GM19351 (cell line): ENCODE measurements at regions not wholly inside any gene's neighbourhood (a gene's known extent, or its start where the extent isn't known, plus 50 kb on each side); places are given as distances from the start of the nearest gene placed in this dataset.

Experiments
- ATAC-seq: cut with Tn5 transposase; IDR thresholded peaks from one replicate; pipeline ENCODE4 v1.9.1; 2021; ENCODE audit warnings: mild to moderate bottlenecking, moderate library complexity; ENCODE audit not compliant: unreplicated experiment

DNA sequence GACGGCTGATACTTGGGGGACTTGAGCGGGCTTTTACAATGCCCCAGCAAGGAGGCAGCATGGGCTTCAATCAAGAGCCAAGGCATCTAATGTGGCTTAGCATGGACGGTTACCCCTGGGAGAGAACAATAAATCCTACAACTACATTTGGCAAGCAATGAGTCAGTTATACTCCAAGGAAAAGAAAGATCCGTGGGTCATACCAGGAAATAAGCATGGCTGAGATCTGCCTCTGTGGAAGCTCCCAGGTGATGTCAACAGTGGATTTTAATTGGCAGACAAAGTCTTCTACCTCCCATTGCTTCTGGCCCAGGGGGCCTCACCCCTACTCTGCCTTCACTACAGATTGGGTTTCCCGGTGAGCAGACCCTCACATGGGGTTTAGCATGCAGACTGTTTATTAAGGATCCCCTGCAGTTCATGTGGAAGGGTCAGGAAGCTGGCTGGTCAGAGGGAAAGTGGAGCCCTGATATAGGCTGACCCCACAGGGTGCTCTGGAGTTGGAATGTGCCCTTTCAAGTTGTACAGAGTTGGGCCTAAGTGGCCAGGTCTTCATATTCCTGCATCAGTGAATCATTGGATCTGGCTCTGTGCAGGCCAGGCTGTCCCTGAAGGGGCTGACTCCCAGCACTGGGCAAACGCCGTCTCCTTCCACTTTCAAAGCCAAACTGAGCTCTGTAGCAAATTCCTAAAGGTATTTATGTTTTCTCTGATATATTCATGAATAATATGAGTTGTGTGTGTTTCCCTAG is 91.3 kb upstream of the GGTLC1 start:
- no peak for ATAC-seq

DNA sequence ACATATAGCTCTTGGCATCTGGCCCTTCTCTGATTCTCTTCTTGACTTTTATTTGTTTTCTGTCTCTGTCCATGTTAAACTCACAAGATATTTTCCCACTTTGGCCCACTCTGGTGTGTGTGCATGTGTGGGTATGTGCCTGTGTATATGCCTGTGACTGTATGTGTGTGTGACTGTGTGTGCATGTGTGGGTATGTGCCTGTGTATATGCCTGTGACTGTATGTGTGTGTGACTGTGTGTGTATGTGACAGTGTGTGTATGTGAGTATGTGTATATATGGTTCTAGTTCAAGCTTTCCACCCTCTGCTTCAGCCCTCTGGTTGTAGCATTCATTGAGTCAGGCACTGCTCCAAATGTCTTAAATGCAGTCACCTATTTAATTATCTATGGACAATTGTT is 88.6 kb upstream of the GGTLC1 start:
- no peak for ATAC-seq

DNA sequence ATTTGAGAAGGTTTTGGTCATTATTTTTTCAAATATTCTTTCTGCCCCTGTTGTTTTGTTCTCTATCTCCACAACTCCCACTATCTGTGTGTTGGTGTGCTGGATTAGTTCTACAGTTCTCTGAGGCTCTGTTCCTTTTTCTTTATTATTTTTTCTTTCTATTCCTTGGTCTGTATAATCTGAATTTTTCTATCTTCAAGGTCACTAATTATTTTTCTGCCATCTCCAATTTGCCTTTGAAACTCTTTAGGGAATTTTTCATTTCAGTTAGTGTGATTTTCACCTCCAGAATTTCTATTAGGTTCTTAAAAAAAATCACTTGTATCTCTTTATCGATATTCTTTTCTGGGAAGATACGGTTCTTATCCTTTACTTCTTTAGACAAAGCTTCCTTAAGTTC is 82.1 kb upstream of the GGTLC1 start:
- no peak for ATAC-seq

DNA sequence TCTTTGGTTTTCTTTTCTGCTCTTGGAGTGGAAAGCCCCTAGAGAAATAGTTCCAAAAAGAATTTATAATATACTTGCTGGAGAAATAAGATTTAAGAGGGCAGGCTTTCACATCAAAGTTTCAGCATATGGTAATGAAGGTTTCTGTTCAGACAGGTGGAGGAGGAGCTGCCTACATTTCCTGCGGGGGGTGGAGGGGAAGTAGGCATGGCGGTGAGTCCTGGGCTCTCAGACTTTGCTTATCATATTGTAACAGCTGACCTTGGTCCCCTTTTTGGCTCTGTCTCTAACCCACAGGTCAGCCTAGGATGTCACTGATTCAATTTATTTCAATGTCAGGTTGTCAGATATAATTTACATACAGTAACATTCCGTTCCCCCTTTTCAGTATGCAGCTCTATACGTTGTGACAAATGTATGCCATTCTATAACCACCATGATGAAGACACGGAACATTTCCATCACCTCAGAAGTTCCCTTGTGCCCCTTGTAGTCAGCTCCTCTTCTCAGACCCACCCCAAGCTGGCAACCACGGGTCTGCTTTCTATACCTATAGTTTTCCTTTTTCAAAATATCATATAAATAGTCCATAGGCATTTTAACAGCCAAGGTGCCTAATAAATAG is 77.6 kb upstream of the GGTLC1 start:
- ATAC-seq, result no peak

DNA sequence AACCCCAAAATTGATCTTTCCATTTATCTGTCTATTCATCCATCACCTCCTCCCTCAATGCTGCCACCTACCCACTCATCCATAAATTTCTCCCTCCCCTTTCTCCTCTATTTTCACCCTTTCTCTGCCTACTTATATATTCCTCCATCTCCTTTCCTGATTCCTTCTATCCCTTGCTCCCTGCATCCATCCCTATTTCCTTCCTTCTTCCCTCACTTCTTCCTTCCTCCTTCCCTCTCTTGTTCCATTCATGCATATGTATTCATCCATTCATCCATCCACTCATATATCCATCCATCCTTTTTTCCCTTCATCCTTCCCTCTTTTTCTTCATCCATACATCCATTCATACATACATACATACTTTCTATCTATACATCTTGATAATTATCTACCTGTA is 76.3 kb upstream of the GGTLC1 start:
- no peak for ATAC-seq

DNA sequence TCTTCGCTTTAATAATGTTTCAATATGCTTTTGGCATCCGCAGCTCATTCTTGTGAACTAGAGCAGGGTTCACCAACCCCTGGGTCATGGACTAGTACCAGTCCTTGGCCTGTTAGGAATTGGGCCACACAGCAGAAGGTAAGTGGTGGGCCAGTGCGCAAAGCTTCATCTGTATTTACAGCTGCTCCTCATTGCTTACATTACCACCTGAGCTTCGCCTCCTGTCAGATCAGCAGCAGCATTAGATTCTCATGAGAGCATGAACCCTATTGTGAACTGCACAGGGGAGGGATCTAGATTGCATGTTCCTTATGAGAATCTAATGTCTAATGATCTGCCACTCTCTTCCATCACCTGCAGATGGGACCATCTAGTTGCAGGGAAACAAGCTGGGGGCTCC is 75.5 kb upstream of the GGTLC1 start:
- ATAC-seq, result no peak

DNA sequence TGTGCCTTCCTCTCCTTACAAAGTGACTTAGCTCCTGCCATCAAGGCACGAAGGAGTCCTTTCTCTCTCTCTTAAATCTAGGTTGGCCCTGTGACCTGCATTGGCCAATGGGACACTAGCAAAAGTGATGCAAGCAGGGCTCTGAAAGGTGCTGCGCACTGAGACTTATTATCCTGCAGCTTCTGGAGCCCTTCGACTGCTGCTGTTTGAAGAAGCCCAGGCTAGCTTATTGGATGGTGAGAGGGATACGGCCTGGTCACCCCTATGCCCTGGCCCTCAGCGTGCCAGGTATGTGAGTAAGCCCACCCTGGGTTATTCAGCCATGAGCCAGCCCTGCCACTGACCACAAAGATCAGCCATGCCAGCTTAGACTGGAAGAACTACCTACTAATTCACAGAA is 74.5 kb upstream of the GGTLC1 start:
- ATAC-seq, result no peak

DNA sequence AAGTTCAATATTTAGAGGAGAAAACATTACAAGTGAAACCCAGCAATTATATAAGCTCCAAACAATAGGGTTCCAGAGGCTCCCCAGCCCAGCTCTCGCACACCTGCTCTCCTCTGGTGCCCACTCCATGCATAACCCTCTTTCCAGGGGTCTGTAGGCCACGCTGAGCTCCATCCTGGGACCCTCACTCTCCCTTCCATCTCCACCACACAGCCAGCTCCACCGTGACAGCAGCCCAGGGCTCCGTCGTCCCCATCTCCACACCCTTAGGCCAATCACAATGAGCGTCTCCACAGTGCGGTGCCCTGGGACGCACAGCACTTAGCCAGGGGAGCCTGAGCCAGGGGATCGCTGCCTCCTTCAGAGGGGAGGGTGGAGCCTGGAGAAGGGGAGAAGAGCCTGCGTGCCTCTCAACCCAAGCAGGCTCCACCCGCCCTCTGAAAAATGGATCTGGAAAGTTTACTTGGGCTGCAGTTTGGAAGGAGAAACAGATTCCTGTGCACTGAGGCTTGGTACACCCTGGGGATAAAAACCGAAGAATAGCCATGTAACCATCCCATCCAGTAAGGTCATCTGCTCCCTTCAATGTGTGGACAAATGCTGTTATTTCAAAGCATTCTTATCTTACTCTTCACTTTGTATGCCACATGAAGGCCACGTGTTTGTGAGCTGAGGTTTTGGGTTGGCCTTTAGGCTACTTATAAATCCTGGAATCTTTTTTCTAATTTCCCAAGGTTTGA is 72.4 kb upstream of the GGTLC1 start:
- ATAC-seq, result no peak

DNA sequence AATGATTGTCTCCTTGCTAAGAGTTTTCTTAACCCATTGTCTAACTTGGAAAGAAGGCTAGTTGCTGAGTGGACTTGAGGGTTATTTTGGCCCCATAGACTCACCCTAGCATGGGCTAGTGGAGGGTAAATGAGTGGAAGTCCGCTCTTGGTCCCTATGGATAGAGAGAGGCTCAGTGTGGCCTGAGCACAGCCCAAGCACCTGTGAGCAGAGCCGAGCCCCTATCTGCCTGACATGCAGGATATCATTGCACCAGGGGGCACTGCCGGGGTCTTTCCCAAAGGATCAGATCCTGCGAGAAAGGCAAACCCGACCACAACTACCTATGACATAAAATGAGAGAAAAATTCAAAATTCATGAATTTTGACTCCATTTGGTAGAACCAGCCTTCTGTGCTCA is 70.6 kb upstream of the GGTLC1 start:
- no peak for ATAC-seq

DNA sequence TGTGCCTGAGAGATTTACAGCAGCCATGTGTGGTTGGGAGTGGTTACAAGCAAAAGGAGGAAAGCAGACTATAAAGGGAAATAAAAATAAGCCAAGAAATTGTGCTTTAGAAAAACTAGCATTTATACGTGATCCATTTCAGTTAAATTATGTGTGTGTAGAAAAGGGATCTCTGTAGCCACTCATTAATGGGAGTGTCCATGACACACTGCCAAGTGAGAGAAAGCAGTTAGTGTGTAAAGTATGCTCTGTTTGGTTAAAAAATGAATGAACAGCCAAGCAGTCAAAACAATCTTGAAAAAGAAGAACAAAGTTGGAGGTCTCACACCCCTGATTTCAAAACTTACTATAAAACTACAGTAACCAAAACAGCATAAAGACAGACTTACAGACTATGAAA is 67.9 kb upstream of the GGTLC1 start:
- no peak for ATAC-seq

DNA sequence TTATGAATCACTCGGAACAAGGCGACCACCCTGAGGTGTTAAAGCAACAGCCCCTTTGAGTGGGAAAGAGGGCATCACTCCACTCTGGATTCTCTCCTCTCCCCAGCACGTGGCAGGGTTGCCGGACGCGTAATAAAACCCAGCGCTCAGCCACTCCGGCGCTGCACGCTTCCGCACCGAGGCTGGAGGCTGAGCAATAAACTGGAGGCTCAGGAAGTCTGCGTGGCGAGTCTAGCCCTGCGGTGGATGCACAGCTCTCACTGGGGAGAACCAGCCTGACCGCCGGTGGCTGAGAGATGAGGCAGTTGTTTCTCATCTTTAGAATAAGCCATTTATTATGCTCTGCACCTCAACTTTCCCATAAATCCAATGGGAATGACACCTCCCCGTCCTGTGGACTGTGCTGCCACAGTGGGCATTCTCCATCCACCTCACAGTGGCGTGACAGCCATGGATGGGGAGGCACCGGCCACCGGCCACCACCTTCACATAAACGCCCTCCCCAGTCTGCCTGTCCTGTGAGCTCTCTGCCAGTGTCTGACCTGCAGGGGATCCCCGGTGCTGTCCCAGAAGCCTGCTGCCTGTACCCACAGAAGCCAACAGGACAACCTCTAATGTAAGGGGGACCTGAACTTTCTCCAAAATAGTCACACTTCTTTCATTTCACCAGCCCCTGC is 64.2 kb upstream of the GGTLC1 start:
- no peak for ATAC-seq

DNA sequence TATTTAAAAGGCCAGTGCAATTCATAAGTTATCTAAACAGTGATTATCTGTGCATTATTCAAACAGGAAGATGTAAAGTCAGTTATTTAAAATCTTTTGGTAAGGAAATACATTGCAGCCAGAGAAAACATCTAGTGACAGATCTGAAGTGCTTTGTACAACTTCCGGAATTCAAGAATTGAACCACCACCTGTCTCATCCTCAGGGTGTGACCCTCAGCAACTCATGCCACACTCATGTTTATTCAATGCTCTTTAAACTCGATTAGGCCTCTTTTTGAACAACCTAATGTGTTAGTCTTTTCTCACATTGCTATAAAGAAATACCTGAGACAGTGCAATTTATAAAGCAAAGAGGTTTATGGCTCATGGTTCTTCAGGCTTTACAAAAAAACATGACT is 62.6 kb upstream of the GGTLC1 start:
- no peak for ATAC-seq

DNA sequence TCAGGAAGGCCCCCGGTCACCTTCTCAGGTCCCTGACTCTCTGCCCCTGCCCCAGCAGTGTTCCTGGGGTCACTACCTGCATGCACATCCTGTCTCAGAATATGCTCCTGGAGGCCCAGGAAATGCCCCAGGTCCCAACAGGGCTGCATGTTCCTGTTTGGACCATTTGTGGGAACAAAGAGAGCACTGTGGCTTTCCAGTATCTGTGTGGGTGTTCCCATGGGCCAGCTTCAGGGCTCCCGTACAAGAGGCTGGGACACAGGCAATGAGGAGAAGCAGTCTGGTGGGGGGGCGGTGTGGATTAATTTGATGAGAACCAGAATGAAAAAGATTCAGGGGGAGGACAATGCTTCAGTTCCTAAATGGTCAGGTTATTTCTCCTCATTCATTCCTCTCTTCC is 61.5 kb upstream of the GGTLC1 start:
- ATAC-seq, result no peak

DNA sequence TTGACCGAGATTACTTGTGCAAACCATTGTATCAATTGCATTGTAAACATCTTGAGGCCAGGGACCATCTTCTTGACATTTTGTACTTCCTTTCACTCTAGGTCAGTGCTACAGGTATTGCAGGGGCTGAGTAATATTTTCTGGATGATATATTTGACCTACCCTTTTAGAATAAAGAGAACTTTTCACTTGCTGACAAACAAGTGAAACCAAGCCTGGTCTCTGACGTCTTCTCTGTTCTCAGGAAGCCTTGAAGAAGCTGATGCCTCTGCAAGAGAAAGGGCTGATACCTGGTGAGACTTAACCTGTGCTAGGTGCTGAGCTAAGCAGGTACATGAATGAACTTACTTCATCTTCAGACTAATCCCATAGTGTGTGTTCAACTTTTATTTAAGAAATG is 60.5 kb upstream of the GGTLC1 start:
- ATAC-seq, result no peak

DNA sequence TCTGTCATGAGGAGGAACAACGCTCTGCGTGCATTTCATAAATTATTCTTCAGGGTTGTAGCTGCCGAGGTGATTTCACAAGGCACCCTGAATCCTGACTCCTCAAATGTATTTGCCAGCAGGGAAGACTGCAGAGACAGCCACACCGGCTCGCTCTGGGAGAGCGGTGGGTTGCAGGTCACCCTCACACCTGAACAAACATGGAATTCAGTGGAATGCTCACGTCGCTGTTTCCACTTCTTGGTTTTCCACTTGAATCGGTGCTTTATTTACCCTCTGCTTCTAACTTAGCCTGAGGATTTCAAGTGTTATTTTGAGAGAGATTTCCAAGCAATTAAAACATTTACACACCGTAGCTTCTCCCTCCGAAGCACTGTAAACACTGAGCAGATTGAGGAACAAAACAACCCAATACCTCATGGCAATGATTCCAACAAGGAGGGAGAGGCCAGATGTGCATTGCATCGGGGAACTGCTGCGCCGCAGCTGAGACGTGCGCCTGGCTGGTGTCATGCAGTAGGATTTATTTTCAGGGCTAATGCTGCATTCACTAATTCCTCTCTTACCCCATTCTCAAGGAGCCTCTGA is 59.5 kb upstream of the GGTLC1 start:
- ATAC-seq, result no peak

DNA sequence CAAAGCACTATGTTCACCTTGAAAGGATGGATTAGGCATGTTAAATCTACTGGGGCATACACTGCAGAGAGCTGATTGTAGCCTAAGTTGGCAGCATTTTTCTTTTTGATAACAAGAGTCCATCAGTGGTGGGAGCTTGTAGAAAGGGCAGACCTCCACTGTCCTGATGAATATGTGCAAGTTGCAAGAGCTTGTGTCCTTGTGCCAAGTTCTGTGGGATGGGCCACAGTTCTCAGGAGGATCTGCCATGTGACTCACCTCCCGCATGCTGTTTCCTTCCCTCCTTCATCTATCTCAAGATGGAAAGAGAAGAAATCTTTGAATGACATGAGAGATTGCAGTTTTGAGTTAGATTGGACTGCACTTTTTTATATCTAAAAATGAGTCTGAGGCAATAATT is 58.3 kb upstream of the GGTLC1 start:
- no peak for ATAC-seq

DNA sequence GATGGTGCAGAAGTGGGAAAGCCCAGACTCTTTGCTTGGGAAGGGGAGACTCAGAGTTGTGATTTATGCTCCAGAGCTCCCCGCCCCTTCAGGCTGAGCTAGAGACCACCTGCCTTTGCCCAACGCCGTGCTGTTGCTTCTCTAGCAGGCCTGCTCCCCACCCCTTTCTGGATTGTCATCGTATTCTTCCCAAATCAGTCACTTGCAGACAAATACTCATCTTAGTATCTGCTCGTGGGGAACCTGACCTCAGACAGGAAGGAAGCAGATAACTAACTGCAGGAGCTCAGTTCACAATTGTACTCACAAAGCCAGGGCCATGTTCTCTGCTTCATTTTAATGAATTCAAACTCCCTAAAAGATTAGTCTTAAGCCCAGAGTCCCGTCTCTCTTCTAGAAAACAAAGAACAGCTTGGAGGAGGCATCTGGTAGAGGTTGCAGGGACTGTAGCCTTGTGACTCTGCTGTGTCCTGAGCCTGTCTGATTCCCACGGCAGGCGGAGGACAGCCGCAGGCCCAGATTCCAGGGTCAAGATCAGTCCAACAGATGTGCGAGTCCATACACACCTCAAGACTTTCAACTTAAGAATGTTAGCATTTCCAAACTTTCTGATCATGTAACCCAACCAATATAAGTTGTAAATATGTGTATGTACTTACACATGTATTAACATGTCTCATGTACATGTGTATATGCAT is 57.2 kb upstream of the GGTLC1 start:
- ATAC-seq, result no peak

DNA sequence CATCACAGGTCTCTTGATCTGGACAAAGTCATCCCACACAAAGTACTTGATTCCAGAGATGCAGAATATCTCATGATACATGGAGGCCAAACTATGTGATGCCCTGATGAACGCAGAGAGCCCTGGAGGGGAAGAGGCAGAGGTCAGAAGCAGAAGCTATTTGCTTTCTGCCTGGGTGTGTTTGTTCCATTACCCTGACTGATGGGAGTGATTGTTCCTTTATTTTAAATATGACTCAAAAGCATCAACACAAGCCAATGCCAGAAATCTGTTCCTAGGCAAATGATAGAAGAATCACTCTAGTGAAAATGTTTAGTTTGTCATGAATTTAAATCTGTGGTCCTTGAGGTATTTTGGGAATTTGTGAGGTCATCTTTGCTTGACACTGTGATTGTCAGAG is 54.7 kb upstream of the GGTLC1 start:
- ATAC-seq, result no peak

DNA sequence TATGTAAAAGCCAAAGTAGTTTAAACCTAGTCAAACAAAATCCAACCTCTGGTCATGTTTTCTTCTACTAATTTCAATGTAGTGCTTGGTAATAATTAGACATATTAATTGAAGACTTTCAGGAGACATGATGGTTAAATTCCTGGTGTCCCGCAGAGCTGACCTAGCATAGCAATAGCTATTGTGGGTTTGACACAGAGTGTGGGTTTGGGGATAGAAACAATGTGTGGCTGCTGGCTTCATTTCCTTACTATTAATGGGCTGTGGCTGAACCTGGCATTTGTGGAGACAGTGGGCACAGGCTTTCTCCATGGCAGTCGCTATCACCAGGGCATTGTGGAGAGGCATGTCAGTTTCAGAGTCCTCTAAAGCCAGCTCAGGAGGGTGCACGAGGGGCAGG is 54.1 kb upstream of the GGTLC1 start:
- no peak for ATAC-seq

DNA sequence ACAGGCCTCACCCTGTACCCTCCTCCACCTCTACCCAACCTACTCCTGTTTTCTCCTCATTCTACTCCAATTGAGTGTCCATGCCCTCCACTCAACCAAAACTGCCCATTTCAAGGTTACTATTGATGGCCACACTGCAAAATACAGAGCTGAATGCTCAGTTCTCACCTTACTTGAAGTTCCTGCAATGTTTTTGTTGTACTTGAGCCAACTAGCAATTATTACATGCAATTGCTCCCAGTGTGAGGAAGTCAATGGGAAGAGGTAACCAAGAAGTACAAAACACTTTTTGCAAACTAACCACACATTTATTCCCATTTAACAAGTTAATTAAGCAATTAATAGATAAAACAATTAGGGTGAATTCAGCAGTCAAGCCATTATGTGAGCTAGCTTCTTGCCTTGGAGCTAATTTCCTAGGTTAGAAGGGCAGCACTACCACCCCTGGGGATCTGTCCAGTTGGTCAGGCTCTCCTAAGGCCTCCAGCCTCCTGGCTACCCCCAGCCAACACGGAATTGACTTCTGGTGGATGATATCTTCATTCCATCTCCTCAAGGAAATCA is 52.4 kb upstream of the GGTLC1 start:
- no peak for ATAC-seq
